HUES6 (cell line): ENCODE measurements at regions not wholly inside any gene's neighbourhood (a gene's known extent, or its start where the extent isn't known, plus 50 kb on each side); places are given as distances from the start of the nearest gene placed in this dataset.
"Not testable (repeated sequence)": the region's sequence is repeated elsewhere in the genome, so short reads cannot be mapped to it uniquely, and the experiment has no call there.

Source experiments
- H3K27ac ChIP-seq: 2 replicates; pipeline ENCODE4 v1.7.0; 2013; ENCODE audit warnings: low read depth, mild to moderate bottlenecking, low read length, inconsistent platforms
- H3K27me3 ChIP-seq: 2 replicates; pipeline ENCODE4 v1.6.1; 2013; ENCODE audit warnings: low read length; ENCODE audit not compliant: control insufficient read depth, insufficient read depth
- H3K36me3 ChIP-seq: 2 replicates; pipeline ENCODE4 v1.6.1; 2013; ENCODE audit warnings: low read length; ENCODE audit not compliant: control insufficient read depth, insufficient read depth
- H3K4me1 ChIP-seq: 2 replicates; pipeline ENCODE4 v1.6.1; 2013; ENCODE audit warnings: low read length; ENCODE audit not compliant: control insufficient read depth, insufficient read depth
- H3K4me3 ChIP-seq: 2 replicates; pipeline ENCODE4 v1.5.1; 2013; ENCODE audit warnings: low read depth, low read length
- H3K9ac ChIP-seq: one replicate; pipeline ENCODE4 v1.6.1; 2013; ENCODE audit warnings: mild to moderate bottlenecking, low read length
- H3K9me3 ChIP-seq: 2 replicates; pipeline ENCODE4 v1.6.1; 2013; ENCODE audit warnings: low read depth, low read length; ENCODE audit not compliant: control insufficient read depth, insufficient read depth

DNA sequence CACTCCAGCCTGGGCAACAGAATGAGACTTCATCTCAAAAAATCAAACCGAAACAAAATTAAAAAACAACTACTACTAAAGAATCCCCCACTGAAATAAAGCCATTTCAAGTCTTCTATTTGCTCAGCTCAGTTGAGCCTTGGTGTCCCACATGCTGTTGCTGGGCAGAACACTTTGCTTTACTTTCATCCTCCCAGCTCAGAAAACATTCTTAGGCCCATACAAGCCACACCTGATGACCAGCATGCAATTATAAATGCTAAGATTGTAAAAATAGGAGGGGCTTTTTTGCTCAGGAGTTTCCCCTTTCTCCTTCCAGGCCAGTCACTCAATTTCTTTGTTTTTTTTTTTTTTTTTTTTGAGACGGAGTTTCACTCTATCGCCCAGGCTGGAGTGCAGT lies 94.6 kb upstream of the PRSS12 start:
- H3K36me3 ChIP-seq, H3K27me3 ChIP-seq, H3K27ac ChIP-seq, H3K9ac ChIP-seq, H3K4me3 ChIP-seq, H3K4me1 ChIP-seq, H3K9me3 ChIP-seq: not testable (repeated sequence)

DNA sequence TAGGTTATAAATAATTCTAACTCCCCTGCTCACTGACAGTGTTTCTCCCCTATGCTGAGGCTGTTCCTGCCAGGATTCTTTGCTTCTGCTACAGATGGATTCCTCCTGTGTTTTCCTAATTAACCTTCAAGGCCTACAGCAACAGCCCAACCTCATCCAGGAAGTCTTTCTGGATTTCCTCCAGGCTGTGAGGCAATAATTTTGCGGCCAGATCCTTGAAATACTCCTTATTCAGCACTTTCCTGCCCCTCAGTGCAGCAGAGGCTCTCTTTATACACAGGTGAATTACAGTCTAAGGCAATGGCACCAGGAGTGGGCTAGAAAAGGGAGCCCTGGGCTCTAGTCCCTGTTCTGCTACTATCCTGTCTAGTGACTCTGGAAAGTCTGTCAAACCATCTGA lies 102.1 kb upstream of the PRSS12 start:
- H3K9ac ChIP-seq, H3K27me3 ChIP-seq, H3K9me3 ChIP-seq, H3K36me3 ChIP-seq, H3K27ac ChIP-seq, H3K4me3 ChIP-seq, H3K4me1 ChIP-seq: not testable (repeated sequence)

DNA sequence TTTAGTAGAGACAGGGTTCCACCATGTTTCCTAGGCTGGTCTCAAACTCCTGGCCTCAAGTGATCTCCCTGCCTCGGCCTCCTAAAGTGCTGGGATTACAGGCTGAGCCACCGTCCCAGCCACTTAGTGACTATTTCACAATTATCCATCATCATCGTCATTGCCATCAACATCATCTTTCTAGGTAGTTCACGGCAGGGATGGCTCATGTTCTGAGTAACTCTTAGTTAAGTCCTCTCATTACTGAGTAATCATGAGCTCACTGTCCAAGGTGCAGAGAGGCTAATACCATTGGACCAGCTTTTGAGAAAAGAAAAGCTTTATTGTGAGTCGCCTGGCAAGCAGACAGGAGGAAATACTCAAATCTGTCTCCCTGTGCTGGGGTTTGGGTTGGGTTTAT lies 108.6 kb upstream of the PRSS12 start:
- H3K9me3 ChIP-seq, H3K36me3 ChIP-seq, H3K4me3 ChIP-seq, H3K4me1 ChIP-seq, H3K9ac ChIP-seq, H3K27ac ChIP-seq, H3K27me3 ChIP-seq: not testable (repeated sequence)

DNA sequence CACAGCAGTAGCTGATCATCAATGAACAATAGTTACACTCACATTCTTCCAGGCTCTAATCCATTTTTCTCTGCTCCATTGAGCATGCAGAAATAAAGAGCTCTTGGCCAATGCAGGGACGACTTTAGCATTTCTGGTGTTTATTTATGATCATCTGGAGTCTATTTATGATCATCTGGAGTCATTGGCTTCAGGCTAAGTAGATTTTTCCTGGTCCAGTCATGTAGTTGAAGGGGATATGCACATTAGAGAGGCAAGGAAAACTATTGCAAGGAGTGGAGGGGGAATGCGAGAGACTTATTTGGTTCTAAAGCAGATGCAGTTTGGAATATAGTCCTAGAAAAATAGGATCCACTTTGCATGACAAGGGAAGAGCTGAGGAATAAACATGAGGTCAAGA lies 113.0 kb upstream of the PRSS12 start:
- not testable (repeated sequence) for H3K27ac ChIP-seq, H3K9ac ChIP-seq, H3K36me3 ChIP-seq, H3K4me1 ChIP-seq, H3K9me3 ChIP-seq, H3K27me3 ChIP-seq, H3K4me3 ChIP-seq

DNA sequence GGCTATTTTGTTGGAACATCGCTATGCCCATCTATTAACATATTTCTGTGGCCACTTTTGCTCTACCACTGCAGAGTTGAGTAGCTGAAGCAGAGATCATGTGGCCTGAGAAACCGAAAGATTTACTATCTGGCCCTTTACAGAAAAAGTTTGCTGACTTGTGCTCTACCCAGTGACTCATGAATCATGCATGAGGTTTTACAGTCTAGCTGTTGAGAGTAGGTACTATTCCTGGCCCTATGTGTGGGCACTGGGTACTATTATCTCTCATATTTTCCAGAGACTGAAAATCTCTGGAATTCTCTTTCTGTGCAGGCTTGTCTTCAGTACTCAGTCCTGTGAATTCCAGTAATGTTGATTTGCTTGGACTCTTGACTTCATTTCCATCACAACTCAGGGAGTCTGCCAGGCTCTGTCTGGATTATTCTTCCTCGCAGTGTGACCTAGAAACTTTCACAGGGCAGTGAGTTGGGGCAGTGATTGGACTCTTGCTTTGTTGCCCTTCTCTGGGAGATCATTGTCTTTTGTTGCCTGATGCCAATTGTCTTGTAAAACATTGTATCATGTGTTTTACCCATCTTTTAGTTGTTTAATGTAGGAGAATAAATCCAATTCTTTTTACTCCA lies 121.3 kb upstream of the PRSS12 start:
- H3K4me1 ChIP-seq, H3K27me3 ChIP-seq, H3K9ac ChIP-seq, H3K27ac ChIP-seq, H3K36me3 ChIP-seq, H3K4me3 ChIP-seq, H3K9me3 ChIP-seq: not testable (repeated sequence)

DNA sequence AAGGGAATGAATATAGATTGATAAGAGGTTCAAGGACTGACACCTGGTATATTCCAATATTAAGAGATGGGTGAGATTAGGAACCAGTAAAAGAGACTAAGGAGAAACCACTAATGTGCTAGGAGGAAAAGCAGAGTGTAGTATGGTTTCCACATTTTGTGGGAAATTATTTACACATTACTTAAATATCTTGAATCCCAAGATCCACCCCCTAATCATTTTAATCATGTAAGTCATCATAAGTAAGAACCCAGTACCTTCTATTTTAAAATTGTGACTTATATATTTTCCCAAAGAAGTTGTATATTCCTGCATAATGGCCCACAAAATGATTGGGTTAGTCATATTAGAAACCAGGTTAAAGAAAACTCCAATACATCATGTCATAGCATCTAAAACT lies 122.0 kb upstream of the PRSS12 start:
- H3K36me3 ChIP-seq, H3K27ac ChIP-seq, H3K27me3 ChIP-seq, H3K4me1 ChIP-seq, H3K4me3 ChIP-seq, H3K9me3 ChIP-seq, H3K9ac ChIP-seq: not testable (repeated sequence)

DNA sequence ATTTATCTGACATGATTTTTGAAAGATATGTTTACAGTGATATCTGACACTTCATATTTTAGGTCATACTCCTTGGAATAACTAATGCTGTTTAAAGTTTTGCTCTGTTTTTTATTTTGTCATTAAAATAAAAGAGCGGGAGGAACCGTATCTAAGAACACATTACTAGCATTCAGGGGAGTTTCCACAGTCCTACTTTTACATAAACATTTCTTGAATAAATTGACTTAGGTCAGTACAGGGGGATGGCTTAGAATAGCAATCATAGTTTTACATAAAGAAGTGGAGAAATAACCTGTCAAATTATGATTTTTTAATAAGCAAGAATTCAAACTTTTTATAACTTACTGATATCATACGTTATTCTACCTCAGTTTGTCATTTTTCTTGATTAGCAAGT lies 123.1 kb upstream of the PRSS12 start:
- not testable (repeated sequence) for H3K27me3 ChIP-seq, H3K4me1 ChIP-seq

DNA sequence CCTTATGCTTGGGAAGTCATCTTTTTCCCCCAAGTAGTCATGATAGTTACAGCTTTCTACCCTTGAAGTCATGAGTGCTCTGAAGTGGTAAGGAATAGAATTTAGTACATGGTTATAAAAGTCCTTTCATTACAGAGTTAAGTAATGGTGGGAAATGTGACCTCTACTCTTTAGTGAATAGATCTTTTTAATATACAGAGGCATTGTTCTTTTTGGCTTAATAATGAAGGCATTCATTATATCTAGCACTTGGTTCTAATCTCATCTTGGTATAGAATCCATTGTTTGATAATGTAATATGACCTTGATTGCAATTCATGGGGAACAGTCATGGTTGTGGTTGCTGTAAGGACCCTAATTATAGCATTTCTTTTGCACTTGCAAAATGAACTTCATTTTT lies 125.0 kb upstream of the PRSS12 start:
- H3K27me3 ChIP-seq, H3K9me3 ChIP-seq, H3K4me1 ChIP-seq, H3K9ac ChIP-seq, H3K27ac ChIP-seq, H3K36me3 ChIP-seq, H3K4me3 ChIP-seq: not testable (repeated sequence)

More for the DNA sequence above, 123.1 kb upstream of the PRSS12 start:
- H3K36me3 ChIP-seq, H3K9ac ChIP-seq, H3K27ac ChIP-seq, H3K4me3 ChIP-seq, H3K9me3 ChIP-seq: not testable (repeated sequence)

DNA sequence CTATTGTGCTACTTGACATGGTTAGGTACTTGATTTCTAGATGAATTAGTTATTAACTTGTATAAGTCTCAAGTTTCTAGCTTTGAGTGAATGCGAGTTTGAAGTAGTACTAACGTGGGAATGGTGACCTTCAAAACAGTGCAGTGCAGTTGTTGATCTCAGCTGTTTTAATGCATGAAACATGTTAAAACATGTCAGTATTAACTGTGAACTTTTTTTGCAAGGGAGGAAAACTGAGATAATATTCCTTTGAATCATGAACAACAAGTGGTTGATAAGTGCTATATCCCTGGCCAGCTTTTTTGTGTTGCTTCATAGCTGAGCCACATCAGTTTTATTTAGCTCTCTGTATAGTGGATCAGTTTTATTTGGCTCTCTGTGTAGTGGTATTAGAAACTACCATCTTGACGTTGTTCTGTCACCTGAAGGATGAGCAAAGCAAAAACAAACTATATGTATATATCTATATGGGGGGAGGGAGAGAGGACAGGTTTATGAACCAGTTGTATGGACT lies 133.1 kb upstream of the PRSS12 start:
- H3K27me3 ChIP-seq, H3K4me1 ChIP-seq, H3K4me3 ChIP-seq, H3K36me3 ChIP-seq, H3K9ac ChIP-seq, H3K27ac ChIP-seq, H3K9me3 ChIP-seq: not testable (repeated sequence)

DNA sequence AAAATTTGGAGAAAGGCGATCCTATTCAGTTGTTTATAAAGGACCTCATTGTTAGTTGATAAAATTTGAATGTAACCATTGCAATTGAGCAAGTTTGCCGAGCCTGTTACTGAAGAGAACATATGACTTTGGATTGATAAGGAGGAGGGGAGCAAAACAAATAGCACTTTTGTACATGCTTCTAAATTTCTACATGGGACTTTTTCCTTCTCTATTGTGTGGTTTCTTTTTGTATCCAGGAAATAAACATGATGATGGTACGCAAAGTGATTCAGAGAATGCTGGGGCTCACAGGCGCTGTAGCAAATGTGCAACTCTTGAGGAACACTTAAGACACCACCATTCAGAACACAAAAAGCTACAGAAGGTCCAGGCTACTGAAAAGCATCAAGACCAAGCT lies 140.2 kb upstream of the PRSS12 start:
- H3K4me1 ChIP-seq, H3K36me3 ChIP-seq, H3K4me3 ChIP-seq, H3K9me3 ChIP-seq, H3K27ac ChIP-seq, H3K27me3 ChIP-seq, H3K9ac ChIP-seq: not testable (repeated sequence)

DNA sequence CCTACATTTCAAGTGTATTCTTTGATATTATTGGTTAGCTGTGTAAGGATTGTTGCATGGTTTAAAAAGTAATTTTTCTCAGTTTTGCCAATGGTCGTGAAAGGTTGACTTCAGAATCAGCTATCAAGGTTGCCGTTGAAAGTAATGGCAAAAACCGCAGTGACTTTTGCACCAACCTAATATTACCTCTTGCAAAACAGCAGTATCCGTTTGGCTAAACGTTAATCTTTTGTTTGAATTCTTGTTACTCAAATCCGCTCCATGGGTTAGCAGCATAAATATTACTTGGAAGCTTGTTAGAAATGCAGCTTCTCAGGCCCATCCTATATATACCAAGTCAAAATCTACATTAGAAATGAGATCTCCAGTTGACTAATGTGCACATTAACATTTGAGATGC lies 141.6 kb upstream of the PRSS12 start:
- H3K9me3 ChIP-seq, H3K27ac ChIP-seq, H3K9ac ChIP-seq, H3K4me1 ChIP-seq, H3K4me3 ChIP-seq, H3K36me3 ChIP-seq, H3K27me3 ChIP-seq: not testable (repeated sequence)

DNA sequence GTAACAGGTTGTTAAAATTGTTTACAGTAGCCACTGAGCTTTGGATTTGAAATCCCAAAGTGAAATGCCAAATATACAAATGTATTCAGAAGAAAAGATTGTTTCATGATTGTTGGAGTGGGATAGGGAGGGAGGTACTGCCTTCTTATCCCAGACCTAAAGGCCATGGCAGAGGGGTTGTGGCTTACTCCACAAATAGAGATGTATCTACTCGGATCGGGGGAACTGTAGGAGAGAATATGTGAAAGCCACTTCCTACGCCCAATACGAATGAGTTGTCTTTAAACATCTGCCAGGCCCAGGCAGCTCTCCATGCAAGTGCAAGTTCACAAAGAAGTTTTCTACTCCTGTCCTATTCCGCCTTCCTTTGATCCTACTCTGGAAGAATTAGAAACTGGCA lies 150.2 kb upstream of the PRSS12 start:
- not testable (repeated sequence) for H3K9me3 ChIP-seq, H3K4me1 ChIP-seq, H3K27ac ChIP-seq, H3K9ac ChIP-seq, H3K4me3 ChIP-seq, H3K36me3 ChIP-seq, H3K27me3 ChIP-seq
